Thyroid gland (tissue), 4 donors: ENCODE measurements at regions not wholly inside any gene's neighbourhood (a gene's known extent, or its start where the extent isn't known, plus 50 kb on each side); places are given as distances from the start of the nearest gene placed in this dataset.

Experiments
- CTCF ChIP-seq, 6 experiments: fragments of 200-600 bp in 3 of 6; fragments of 450-650 bp in 3 of 6; sonication (generic) in 3 of 6; IDR thresholded peaks; one replicate each; pipeline ENCODE4 v1.5.1; 2016 to 2019; ENCODE audit warnings: antibody characterized with exemption in 6 of 6, mild to moderate bottlenecking in 2 of 6, inconsistent platforms in 1 of 6, moderate library complexity in 1 of 6
- POLR2A ChIP-seq, 2 donors: fragments of 450-650 bp; IDR thresholded peaks; one replicate each; pipeline ENCODE4 v1.6.1; 2017; ENCODE audit warnings: antibody characterized with exemption in 2 of 2, mild to moderate bottlenecking in 2 of 2, moderate library complexity in 1 of 2

GRCh38 chr7:32250471-32251260 is 180.5 kb upstream of the PDE1C start:
- TF ChIP-seq CTCF (IDR thresholded peaks at IDR 0.05) (no peak), POLR2A (IDR thresholded peaks at IDR 0.05) (no peak)
